Loucy (cell line): ENCODE measurements at regions not wholly inside any gene's neighbourhood (a gene's known extent, or its start where the extent isn't known, plus 50 kb on each side); places are given as distances from the start of the nearest gene placed in this dataset.

Experiments used
- H2AFZ ChIP-seq: fragments of 200-600 bp; sonication (generic); 2 replicates; pipeline ENCODE4 v1.6.0; 2016; ENCODE audit warnings: antibody characterized with exemption, mild to moderate bottlenecking, low read length, moderate library complexity
- H3F3A ChIP-seq: fragments of 200-600 bp; 2 replicates; pipeline ENCODE4 v1.6.0; 2016; ENCODE audit warnings: antibody characterized with exemption, low read depth, mild to moderate bottlenecking
- H3K27me3 ChIP-seq: fragments of 200-600 bp; sonication (generic); 2 replicates; pipeline ENCODE4 v1.6.1; 2014; ENCODE audit warnings: low read length, mild to moderate bottlenecking; ENCODE audit not compliant: insufficient read depth, poor library complexity, severe bottlenecking
- H3K36me3 ChIP-seq: fragments of 200-600 bp; sonication (generic); 2 replicates; pipeline ENCODE4 v1.6.1; 2016; ENCODE audit warnings: low read length; ENCODE audit not compliant: insufficient read depth
- H3K4me1 ChIP-seq: fragments of 200-600 bp; sonication (generic); 2 replicates; pipeline ENCODE4 v1.5.1; 2014; ENCODE audit warnings: low read length, mild to moderate bottlenecking; ENCODE audit not compliant: insufficient read depth, poor library complexity, severe bottlenecking
- H3K4me2 ChIP-seq: fragments of 200-600 bp; sonication (generic); 2 replicates; pipeline ENCODE4 v1.6.0; 2014; ENCODE audit warnings: antibody characterized with exemption, low read length, low read depth, mild to moderate bottlenecking; ENCODE audit not compliant: poor library complexity, severe bottlenecking
- H3K4me3 ChIP-seq: fragments of 200-600 bp; sonication (generic); 2 replicates; pipeline ENCODE4 v1.5.1; 2014; ENCODE audit warnings: low read length, mild to moderate bottlenecking, mixed read lengths; ENCODE audit not compliant: poor library complexity, severe bottlenecking
- H3K79me2 ChIP-seq: fragments of 200-600 bp; sonication (generic); 2 replicates; pipeline ENCODE4 v1.6.1; 2014; ENCODE audit warnings: low read length; ENCODE audit not compliant: insufficient read depth
- H3K9ac ChIP-seq: fragments of 200-600 bp; sonication (generic); 2 replicates; pipeline ENCODE4 v1.6.0; 2014; ENCODE audit warnings: mild to moderate bottlenecking, low read depth, low read length, moderate library complexity; ENCODE audit not compliant: poor library complexity, severe bottlenecking
- H3K9me2 ChIP-seq: fragments of 200-600 bp; sonication (generic); replicated peaks from 2 replicates; pipeline ENCODE4 v1.6.1; 2016; ENCODE audit warnings: low read depth, low read length, mixed read lengths
- H3K9me3 ChIP-seq: fragments of 200-600 bp; sonication (generic); 2 replicates; pipeline ENCODE4 v1.6.1; 2014; ENCODE audit warnings: mild to moderate bottlenecking, antibody characterized with exemption, low read length, low read depth; ENCODE audit not compliant: insufficient read depth
- H4K20me1 ChIP-seq: fragments of 200-600 bp; sonication (generic); 2 replicates; pipeline ENCODE4 v1.6.0; 2014; ENCODE audit warnings: antibody characterized with exemption, low read length, mild to moderate bottlenecking; ENCODE audit not compliant: insufficient read depth, poor library complexity, severe bottlenecking
- EZH2phosphoT487 ChIP-seq: fragments of 200-600 bp; IDR thresholded peaks from 2 replicates; pipeline ENCODE4 v1.6.1; 2018; ENCODE audit warnings: antibody characterized with exemption, mild to moderate bottlenecking, moderate library complexity, borderline replicate concordance
- TF ChIP-seq, protein P1 (sequence below): fragments of 200-600 bp; sonication (generic); conservative IDR thresholded peaks from 2 replicates; pipeline ENCODE4 v1.5.1; 2014; ENCODE audit warnings: mild to moderate bottlenecking, antibody characterized with exemption, low read length

- no peaks in the 10 kb centered on the region for H3K36me3 ChIP-seq
- no peaks in the 10 kb centered on the region for H3K4me1 ChIP-seq
- no peaks in the 10 kb centered on the region for H3F3A ChIP-seq
- H3K4me2 ChIP-seq: no peak overlapping the region
- no peaks in the 10 kb centered on the region for H3K27me3 ChIP-seq
- no peak overlapping the region for H3K9ac ChIP-seq
- H3K4me3 ChIP-seq: no peak overlapping the region
- H4K20me1 ChIP-seq: no peaks in the 10 kb centered on the region
- TF ChIP-seq EZH2phosphoT487: no peak
- TF ChIP-seq, protein P1, sequence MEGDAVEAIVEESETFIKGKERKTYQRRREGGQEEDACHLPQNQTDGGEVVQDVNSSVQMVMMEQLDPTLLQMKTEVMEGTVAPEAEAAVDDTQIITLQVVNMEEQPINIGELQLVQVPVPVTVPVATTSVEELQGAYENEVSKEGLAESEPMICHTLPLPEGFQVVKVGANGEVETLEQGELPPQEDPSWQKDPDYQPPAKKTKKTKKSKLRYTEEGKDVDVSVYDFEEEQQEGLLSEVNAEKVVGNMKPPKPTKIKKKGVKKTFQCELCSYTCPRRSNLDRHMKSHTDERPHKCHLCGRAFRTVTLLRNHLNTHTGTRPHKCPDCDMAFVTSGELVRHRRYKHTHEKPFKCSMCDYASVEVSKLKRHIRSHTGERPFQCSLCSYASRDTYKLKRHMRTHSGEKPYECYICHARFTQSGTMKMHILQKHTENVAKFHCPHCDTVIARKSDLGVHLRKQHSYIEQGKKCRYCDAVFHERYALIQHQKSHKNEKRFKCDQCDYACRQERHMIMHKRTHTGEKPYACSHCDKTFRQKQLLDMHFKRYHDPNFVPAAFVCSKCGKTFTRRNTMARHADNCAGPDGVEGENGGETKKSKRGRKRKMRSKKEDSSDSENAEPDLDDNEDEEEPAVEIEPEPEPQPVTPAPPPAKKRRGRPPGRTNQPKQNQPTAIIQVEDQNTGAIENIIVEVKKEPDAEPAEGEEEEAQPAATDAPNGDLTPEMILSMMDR: no peak
- no peaks in the 10 kb centered on the region for H3K9me2 ChIP-seq
- no peaks in the 10 kb centered on the region for H3K79me2 ChIP-seq
- H3K9me3 ChIP-seq: no peaks in the 10 kb centered on the region
- no peak overlapping the region for H2AFZ ChIP-seq
Observed at GRCh38 chr13:87198371-87198770, 472.8 kb upstream of the SLITRK5 start.

DNA sequence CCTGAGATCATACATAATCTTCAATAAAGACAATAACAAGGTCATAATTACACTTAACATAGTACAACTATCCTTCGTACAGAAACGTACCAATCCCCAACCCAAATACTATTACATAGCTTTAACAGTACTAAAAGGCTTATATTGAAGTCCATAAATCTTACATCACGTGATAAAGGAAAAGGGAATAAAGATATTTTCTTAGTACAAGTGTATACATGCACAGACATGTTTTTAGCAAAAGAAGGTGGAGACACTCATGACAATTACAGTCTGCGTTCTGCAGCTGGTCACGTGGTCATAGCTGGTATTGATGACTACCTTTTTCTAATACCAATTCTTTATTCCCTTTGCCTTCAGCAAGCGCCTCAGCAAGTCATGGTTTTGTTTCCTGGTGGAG, 464.5 kb upstream of the SLITRK5 start:
- H3K79me2 ChIP-seq: no peaks in the 10 kb centered on the region
- no peaks in the 10 kb centered on the region for H3K9me2 ChIP-seq
- no peak for TF ChIP-seq EZH2phosphoT487
- TF ChIP-seq, protein P1: no peak
- no peaks in the 10 kb centered on the region for H3K27me3 ChIP-seq
- H2AFZ ChIP-seq: no peak overlapping the region
- H3K9ac ChIP-seq: no peak overlapping the region
- H3F3A ChIP-seq: no peaks in the 10 kb centered on the region
- no peak overlapping the region for H3K4me3 ChIP-seq
- no peak overlapping the region for H3K4me2 ChIP-seq
- H4K20me1 ChIP-seq: no peaks in the 10 kb centered on the region
- no peaks in the 10 kb centered on the region for H3K4me1 ChIP-seq
- no peaks in the 10 kb centered on the region for H3K36me3 ChIP-seq
- H3K9me3 ChIP-seq: no peaks in the 10 kb centered on the region

DNA sequence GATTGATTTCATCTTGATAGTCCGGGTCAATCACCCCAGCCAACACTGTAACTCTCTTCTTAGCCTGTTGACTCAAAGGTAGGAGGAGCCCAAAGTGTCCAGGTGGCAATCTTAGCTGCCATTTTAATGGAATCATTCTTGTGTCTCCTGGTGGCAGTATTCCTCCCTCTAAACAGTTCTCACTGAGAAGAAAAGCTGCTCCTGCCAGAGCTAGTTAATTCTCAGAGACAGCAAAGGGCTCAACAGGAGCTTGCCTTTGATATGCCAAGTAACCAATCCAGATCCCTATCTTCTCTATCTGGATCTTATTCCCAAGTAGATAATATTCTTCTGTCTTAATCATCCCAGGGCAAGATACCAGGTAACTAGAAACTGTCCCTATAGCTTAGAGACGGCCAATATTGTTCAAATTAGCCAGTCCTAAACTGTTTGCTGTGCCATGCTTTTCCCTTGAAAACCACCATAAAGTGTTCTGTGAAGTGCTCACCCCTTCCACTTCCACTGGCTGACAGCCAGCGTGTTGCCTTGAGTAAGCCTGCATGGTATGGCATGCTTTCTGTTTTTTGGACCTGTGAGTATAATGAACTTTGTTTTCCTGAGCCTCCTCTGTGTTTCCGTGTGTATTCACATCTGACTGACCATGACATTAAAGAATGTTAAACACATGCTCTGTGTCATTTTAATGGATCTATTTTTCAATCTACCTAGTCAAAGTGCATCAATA, 463.7 kb upstream of the SLITRK5 start:
- H3K9me3 ChIP-seq: no peaks in the 10 kb centered on the region
- H4K20me1 ChIP-seq: no peaks in the 10 kb centered on the region
- no peak overlapping the region for H3K4me3 ChIP-seq
- no peak overlapping the region for H3K4me2 ChIP-seq
- no peaks in the 10 kb centered on the region for H3K79me2 ChIP-seq
- H2AFZ ChIP-seq: no peak overlapping the region
- H3K36me3 ChIP-seq: no peaks in the 10 kb centered on the region
- no peak overlapping the region for H3K9ac ChIP-seq
- H3K4me1 ChIP-seq: no peaks in the 10 kb centered on the region
- no peaks in the 10 kb centered on the region for H3F3A ChIP-seq
- TF ChIP-seq, protein P1: no peak
- no peak for TF ChIP-seq EZH2phosphoT487
- H3K9me2 ChIP-seq: no peaks in the 10 kb centered on the region
- no peaks in the 10 kb centered on the region for H3K27me3 ChIP-seq
